ENCODE measurements at regions not wholly inside any gene's neighbourhood (a gene's known extent, or its start where the extent isn't known, plus 50 kb on each side); places are given as distances from the start of the nearest gene placed in this dataset.
"Not testable (repeated sequence)": the region's sequence is repeated elsewhere in the genome, so short reads cannot be mapped to it uniquely, and the experiment has no call there.

- intact Hi-C loops (cut with micrococcal nuclease) = no loop called here
These were observed 1331.7 kb upstream of the MIR17HG start for GRCh38 chr13:90015565-90016507.

GRCh38 chr13:90016688-90017087 lies 1330.8 kb upstream of the MIR17HG start:
- intact Hi-C loops (cut with micrococcal nuclease) = no loop called here

GRCh38 chr13:90020536-90021070 lies 1326.9 kb upstream of the MIR17HG start:
- intact Hi-C loops (cut with micrococcal nuclease) = no loop called here

GRCh38 chr13:90027409-90027808 lies 1320.1 kb upstream of the MIR17HG start:
- intact Hi-C loops (cut with micrococcal nuclease) = no loop called here

- intact Hi-C loops (cut with micrococcal nuclease) = no loop called here
These were observed 1315.2 kb upstream of the MIR17HG start for GRCh38 chr13:90032313-90032712.

GRCh38 chr13:90032841-90033493 lies 1314.5 kb upstream of the MIR17HG start:
- intact Hi-C loops (cut with micrococcal nuclease) = no loop called here

GRCh38 chr13:90039516-90039915 lies 1308.0 kb upstream of the MIR17HG start:
- intact Hi-C loops (cut with micrococcal nuclease) = no loop called here

GRCh38 chr13:90047600-90047999 lies 1299.9 kb upstream of the MIR17HG start:
- intact Hi-C loops (cut with micrococcal nuclease) = no loop called here

GRCh38 chr13:90049989-90050671 lies 1297.4 kb upstream of the MIR17HG start:
- intact Hi-C loops (cut with micrococcal nuclease) = no loop called here

GRCh38 chr13:90055121-90055520 lies 1292.4 kb upstream of the MIR17HG start:
- intact Hi-C loops (cut with micrococcal nuclease) = no loop called here

GRCh38 chr13:90055760-90056159 lies 1291.7 kb upstream of the MIR17HG start:
- intact Hi-C loops (cut with micrococcal nuclease) = no loop called here

- intact Hi-C loops (cut with micrococcal nuclease) = not testable (repeated sequence)
These were observed 1283.3 kb upstream of the MIR17HG start for GRCh38 chr13:90064226-90064625.

- intact Hi-C loops (cut with micrococcal nuclease) = no loop called here
These were observed 1278.8 kb upstream of the MIR17HG start for GRCh38 chr13:90068658-90069057.

GRCh38 chr13:90070362-90070761 lies 1277.1 kb upstream of the MIR17HG start:
- intact Hi-C loops (cut with micrococcal nuclease) = no loop called here

GRCh38 chr13:90070837-90071525 lies 1276.5 kb upstream of the MIR17HG start:
- intact Hi-C loops (cut with micrococcal nuclease) = no loop called here

- intact Hi-C loops (cut with micrococcal nuclease) = no loop called here
These were observed 1262.7 kb upstream of the MIR17HG start for GRCh38 chr13:90084684-90085290.

GRCh38 chr13:90089051-90089450 lies 1258.4 kb upstream of the MIR17HG start:
- intact Hi-C loops (cut with micrococcal nuclease) = no loop called here

- intact Hi-C loops (cut with micrococcal nuclease) = no loop called here
These were observed 1255.9 kb upstream of the MIR17HG start for GRCh38 chr13:90091611-90092010.

- intact Hi-C loops (cut with micrococcal nuclease) = no loop called here
These were observed 1253.1 kb upstream of the MIR17HG start for GRCh38 chr13:90094357-90094756.

- intact Hi-C loops (cut with micrococcal nuclease) = no loop called here
These were observed 1248.9 kb upstream of the MIR17HG start for GRCh38 chr13:90098577-90098976.

GRCh38 chr13:90099847-90100246 lies 1247.6 kb upstream of the MIR17HG start:
- intact Hi-C loops (cut with micrococcal nuclease) = no loop called here
